HG02884 (cell line): ENCODE measurements at regions not wholly inside any gene's neighbourhood (a gene's known extent, or its start where the extent isn't known, plus 50 kb on each side); places are given as distances from the start of the nearest gene placed in this dataset.
"Not testable (repeated sequence)": the region's sequence is repeated elsewhere in the genome, so short reads cannot be mapped to it uniquely, and the experiment has no call there.

Experiments used
- ATAC-seq: cut with Tn5 transposase; IDR thresholded peaks from one replicate; pipeline ENCODE4 v1.9.1; 2021; ENCODE audit warnings: mild to moderate bottlenecking, moderate library complexity; ENCODE audit not compliant: unreplicated experiment

DNA sequence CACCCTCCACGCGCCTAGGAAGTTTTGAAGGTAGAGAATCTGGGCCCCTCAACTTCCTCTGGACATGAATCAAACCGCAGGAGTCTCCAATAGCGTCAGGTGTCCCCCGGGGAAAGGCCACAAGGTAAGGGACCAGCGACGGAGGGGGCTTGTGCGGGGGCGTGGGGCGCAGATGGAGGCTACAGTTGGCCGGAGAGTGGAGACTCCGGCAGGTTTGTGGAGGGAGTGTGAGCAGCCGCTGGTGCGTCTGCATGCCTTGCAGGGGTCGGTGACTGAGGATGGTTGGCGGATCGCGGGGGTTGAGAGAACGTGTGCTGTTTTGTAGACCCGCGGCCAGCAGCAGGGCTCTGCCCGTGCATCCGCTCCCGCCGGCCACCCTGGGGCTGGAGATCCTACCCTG, 303.3 kb upstream of the DPP6 start:
- ATAC-seq, result not testable (repeated sequence)

DNA sequence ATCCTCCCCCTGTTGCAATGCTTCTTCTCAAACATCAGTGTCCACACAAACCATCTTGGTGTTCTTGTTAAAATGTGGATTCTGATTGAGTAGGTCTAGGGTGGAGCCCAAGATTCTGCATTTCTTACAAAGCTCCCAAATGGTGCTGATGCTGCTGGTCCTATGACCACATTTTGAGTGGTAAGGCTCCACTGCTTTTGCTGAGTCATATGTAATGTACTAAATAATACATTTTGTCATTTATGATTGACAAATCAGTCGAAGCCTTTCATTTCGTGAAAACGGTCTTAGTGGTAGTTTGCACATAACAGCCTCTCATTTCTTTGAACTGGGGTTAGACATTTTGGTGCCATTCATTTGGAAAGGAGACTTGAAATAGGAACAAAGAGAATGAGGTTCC, 286.3 kb upstream of the DPP6 start:
- not testable (repeated sequence) for ATAC-seq

DNA sequence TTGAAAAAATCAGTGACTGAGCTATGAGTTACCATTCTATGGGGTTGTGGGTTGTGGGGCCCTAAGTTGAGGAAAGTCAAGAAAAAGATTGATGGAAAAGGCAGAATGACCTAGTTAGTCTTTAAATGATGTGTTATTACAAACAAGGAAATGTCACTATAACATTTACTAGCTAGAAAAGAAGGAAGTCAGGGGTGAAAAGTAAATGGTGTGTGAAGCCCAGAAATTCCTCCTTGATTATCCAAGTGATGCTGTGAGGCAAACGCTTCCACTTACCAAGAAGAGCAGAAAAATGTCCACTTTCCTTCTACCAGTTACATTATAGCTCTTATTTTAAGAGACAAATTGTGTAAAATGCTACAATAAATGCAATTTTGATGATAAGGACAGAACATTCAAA, 285.3 kb upstream of the DPP6 start:
- not testable (repeated sequence) for ATAC-seq

DNA sequence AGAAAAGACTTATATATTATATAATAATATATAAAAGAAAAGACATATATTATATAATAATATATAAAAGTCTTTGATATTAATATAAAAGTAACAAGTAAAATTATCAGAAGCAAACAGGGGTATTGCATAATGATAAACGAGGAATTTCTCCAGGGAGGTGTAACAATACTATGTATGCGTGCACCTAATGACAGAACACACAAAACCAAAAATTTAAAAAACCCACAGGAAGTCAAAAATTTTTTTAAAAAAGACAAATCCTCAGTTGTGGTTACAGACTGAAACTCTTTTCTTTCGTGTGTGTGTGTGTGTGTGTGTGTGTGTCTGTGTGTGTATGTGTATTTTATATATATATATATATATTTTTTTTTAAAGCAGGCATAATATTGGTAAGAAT, 279.2 kb upstream of the DPP6 start:
- no peak for ATAC-seq

- not testable (repeated sequence) for ATAC-seq
These were observed 275.3 kb upstream of the DPP6 start for GRCh38 chr7:153776940-153777339.

DNA sequence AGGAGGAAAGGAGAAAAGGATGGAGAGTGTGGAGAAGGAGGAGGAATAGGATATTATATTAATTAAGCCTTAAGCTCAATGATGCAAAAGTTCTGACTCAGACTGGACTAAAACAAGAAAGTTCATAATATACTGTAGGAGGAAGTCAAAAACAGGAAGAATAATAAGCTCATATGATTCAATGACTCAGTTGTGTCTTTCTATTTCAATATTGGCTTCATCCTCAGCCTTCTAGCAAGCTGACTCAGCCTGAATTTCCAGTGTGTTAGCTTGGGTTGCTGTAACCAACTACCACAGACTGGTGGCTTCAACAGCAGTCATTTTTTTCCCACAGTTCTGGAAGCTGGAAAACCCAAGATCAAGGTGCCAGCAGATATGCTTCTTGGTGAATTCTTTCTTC, 254.8 kb upstream of the DPP6 start:
- ATAC-seq, result not testable (repeated sequence)

DNA sequence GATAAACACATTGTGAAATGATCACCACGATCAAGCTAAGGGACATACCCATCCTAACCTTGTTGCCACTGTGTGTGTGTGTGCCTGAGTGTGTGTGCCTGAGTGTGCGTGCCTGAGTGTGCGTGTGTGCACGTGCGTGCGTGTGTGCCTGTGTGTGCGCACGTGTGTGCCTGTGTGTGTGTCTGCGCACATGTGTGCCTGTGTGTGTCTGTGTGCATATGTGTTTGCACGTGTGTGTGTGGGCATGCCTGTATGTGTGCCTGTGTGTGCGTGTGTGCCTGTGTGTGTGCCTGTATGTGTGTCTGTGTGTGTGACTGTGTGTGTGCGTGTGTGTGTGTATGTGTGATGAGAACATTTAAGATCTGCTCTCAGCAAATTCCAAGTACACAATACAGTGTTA, 244.1 kb upstream of the DPP6 start:
- ATAC-seq, result no peak

DNA sequence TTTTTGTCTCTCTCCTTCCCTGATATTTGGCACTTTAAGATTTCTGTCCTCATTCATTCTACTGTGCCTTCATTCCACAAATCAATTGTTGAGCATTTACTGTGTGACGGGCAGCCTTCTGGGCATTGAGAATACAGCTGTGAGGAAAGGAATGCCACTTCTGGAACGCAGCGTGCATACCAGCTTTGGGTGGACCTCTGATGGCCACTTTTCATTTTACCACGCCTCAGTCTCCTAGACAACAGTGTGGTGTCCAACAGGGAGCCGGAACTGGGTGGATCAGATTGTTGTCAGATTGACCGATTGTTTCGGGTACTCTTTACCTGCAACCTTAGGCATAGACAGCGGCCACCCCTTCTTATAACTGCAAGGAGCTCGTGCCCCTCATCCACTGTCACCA, 222.7 kb upstream of the DPP6 start:
- no peak for ATAC-seq

DNA sequence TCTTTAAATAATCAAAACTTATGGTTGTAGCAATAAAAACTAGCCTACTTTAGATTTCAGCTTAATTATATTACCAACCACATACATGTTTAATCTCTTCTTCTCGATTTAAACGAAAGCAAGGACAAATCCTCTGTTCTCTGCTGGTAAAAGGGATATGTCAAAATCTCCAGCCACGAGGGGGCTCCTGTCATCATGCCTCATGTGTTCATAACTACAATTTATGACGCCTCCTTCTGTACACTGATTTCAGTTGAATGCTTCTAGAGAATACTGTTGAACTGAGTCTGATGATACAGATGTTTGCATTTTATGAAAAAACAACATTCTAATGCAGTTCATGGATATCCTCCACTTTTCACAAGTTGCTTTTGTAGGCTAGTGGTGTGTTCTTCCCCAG, 220.0 kb upstream of the DPP6 start:
- ATAC-seq, result no peak

DNA sequence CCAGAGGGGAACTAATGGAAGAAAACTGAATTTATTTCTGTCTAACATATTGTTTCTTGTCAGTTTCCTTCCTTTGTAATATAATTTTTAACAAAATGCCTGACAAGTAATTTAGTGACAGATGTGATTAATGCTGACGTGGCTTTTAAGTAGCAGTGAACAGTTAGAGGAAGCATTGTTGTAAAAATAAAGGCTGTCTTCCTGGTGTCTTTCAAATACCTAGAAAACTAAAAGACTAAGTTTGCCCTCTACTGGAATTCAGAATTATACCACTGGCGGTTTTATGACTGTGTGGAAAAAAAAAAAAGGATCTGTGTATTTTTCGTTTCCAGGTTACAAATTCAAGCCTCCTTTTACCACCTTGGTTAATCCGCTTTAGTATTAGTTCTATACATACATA, 217.1 kb upstream of the DPP6 start:
- ATAC-seq, result no peak

GRCh38 chr7:153835712-153836265, 216.4 kb upstream of the DPP6 start:
- no peak for ATAC-seq

DNA sequence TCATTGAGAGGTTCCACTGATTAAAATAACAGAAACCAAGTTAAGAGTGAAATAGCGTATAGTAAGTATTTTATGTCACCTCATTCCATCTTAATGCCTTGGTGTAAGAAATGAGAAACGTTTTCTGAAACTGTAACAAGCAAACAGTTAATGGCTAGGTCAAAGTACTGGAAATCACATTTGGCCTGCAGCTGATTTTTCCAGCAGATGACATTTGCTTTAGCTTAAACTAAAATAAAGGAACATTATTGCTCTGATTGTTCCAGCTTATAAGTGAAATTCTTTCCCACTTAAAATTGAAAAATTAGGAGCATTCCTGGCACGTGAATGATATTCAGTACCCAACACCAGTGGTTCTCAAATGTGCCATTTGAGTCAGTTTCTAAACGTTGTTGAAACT, 213.6 kb upstream of the DPP6 start:
- ATAC-seq, result no peak

- ATAC-seq, result no peak
These were observed 211.3 kb upstream of the DPP6 start for GRCh38 chr7:153840861-153841260.

- no peak for ATAC-seq
These were observed 204.4 kb upstream of the DPP6 start for GRCh38 chr7:153847828-153848227.

DNA sequence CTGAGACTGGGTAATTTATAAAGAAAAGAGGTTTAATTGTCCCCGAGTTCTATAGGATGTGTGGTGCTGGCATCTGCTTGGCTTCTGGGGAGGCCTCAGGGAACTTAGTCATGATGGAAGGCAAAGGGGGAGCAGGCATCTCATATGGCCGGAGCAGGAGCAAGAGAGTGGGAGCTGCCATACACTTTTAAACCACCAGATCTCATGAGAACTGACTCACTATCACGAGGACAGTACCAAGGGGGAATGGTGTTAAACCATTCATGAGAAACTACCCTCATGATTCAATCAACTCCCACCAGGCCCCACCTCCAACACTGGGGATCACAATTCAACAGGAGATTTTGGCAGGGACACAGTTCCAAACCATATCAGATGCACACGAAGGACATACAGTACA, 199.9 kb upstream of the DPP6 start:
- no peak for ATAC-seq

DNA sequence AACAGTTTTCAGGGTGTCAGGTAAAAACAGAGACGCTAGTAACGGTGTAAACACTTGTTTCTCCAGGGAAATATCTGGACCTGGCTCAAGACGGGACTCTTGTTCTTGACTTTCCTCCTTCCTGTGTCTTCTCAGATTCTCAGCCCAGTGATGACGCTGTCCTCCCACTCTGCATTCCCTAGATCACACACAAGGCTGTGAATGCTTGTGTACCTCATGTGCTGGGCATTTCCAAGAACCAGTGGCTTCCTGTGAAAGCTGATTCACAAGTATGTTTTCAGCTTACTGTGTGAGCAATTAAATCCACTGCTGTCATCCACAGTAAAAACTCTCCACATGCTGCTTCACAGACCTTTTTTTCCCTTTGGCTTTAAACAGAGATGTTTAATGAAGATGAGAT, 193.8 kb upstream of the DPP6 start:
- no peak for ATAC-seq

GRCh38 chr7:153859239-153859638, 193.0 kb upstream of the DPP6 start:
- no peak for ATAC-seq

DNA sequence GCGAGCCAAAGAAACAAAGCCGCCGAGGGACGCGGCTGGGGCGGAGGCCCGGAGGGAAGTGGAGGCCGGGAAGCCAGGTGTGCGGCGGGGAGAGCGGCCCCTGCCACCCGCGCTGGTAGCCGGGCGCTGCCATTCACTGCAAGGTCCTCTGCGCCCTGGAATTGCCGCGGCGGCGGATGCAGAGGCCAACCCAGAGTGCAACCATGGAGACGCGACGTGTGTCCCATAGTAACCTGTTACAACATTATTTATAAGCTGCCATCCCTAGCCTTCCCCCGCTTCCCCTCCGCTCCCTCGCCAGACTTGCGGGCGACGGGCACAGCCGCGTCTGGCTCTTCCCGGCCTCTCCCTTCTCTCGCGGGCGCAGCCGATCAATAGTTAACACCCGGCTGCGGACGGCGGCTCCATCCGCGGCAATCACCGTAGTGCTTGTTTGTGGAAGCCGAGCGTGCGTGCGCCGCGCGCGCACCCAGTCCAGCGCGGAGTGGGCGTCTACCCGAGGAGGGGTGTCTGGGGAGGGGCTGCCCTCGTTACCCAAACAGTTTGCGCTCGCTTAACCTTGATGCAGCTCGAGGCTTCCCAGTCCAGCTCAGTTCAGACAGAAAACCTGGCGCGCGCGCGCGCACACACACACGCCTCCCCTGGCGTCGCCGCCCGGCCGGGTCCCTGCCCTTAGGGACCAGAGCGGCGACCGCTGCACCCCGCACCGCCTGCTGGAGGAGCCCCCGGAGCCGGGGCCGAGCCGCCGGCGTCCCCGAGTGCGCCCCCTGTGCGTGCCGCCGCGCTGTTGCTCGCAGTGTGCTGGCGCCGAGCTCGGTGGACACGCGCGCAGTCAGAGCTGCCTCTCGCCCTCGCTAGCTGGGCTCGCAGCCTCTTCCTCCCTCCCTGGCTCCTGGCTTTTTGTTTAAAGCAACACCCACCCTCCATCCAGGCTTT, 165.4 kb upstream of the DPP6 start:
- no peak for ATAC-seq

- no peak for ATAC-seq
These were observed 164.2 kb upstream of the DPP6 start for GRCh38 chr7:153887749-153888569.

- ATAC-seq, result no peak
These were observed 160.2 kb upstream of the DPP6 start for GRCh38 chr7:153891990-153892389.

GRCh38 chr7:153902862-153903261, 149.3 kb upstream of the DPP6 start:
- no peak for ATAC-seq

DNA sequence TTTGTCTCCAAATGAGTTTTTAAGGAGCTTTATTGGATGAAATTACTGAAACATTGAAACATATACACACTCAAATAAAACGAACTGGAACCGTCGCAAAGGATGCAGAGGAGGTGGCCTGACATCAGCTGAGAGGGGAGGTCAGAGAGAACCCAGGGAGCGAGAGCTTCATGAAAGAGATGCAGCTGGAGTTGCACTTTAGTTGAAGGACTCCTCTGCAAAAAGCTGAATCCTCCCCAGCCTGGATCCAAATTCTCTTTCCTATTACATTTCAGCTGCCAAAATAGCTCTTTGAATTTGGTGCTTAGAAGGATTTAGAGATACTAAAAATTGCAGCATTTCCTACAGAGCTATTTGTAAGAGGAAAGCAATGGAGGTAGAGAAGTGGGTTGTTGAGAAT, 140.0 kb upstream of the DPP6 start:
- no peak for ATAC-seq
